Thyroid gland (tissue), 4 donors: ENCODE measurements at regions not wholly inside any gene's neighbourhood (a gene's known extent, or its start where the extent isn't known, plus 50 kb on each side); places are given as distances from the start of the nearest gene placed in this dataset.

Experiments
- DNase-seq, 2 donors: peaks; one replicate each; pipeline ENCODE4 v3.0.0-alpha.2; 2019
- H3K27ac ChIP-seq, 3 donors: fragments of 200-600 bp; sonication (generic); 1 replicate in 2 of 3; 2 replicates in 1 of 3; pipeline ENCODE4 v1.5.1; 2016 to 2019; ENCODE audit warnings: mild to moderate bottlenecking in 1 of 3, moderate library complexity in 1 of 3
- H3K27me3 ChIP-seq: fragments of 200-600 bp; sonication (generic); one replicate; pipeline ENCODE4 v1.5.1; 2019
- H3K36me3 ChIP-seq, 2 donors: fragments of 200-600 bp; sonication (generic); one replicate each; pipeline ENCODE4 v1.5.1; 2016 to 2019
- H3K4me1 ChIP-seq, 2 donors: fragments of 200-600 bp; sonication (generic); one replicate each; pipeline ENCODE4 v1.5.1; 2017 to 2019
- H3K4me3 ChIP-seq, 3 donors: fragments of 200-600 bp; sonication (generic); replicated peaks in 1 of 3; 1 replicate in 2 of 3; 2 replicates in 1 of 3; pipeline ENCODE4 v1.5.1; 2016; ENCODE audit warnings: mild to moderate bottlenecking in 1 of 3
- H3K9me3 ChIP-seq: fragments of 200-600 bp; sonication (generic); one replicate; pipeline ENCODE4 v1.5.1; 2017
- CTCF ChIP-seq, 6 experiments: fragments of 200-600 bp in 3 of 6; fragments of 450-650 bp in 3 of 6; sonication (generic) in 3 of 6; IDR thresholded peaks; one replicate each; pipeline ENCODE4 v1.5.1; 2016 to 2019; ENCODE audit warnings: antibody characterized with exemption in 6 of 6, mild to moderate bottlenecking in 2 of 6, inconsistent platforms in 1 of 6, moderate library complexity in 1 of 6
- POLR2A ChIP-seq, 2 donors: fragments of 450-650 bp; IDR thresholded peaks; one replicate each; pipeline ENCODE4 v1.6.1; 2017; ENCODE audit warnings: antibody characterized with exemption in 2 of 2, mild to moderate bottlenecking in 2 of 2, moderate library complexity in 1 of 2
- WGBS, 2 donors: methylation state at CpG; one replicate each; pipeline ENCODE4 v1.1.5; 2017; 5-methylcytosine and 5-hydroxymethylcytosine counted together
- intact Hi-C: fragments of 100-400 bp; cut with DNase I; formaldehyde crosslinking; loops from one replicate; pipeline ENCODE4 v1.15.1; 2023

DNA sequence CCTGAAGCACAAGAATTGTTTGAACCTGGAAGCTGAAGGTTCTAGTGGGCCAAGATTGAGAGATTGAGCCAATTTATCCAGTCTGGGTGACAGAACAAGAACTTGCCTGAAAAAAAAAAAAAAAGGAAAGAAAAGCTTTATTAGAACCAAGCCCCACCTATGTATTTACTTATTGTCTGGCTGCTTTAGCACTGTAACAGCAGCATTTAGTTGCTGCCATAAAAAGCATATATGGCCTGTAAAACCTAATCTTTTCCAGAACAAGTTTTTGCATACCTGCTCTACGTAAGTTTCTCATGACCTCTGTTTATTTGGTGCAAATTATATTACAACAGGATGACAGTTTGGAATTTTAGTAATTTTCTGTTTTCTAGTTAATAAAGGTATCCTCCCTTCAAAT, 1565.6 kb upstream of the LRRTM1 start:
- no peak for TF ChIP-seq POLR2A (IDR thresholded peaks at IDR 0.05)
- no peak for TF ChIP-seq CTCF (IDR thresholded peaks at IDR 0.05)
- no peaks in the 10 kb centered on the region for H3K36me3 ChIP-seq
- 95% methylated on average over 1 of the region's 1 CpG for WGBS, 2 donors
- no peaks in the 10 kb centered on the region for H3K4me1 ChIP-seq
- H3K27me3 ChIP-seq: no peaks in the 10 kb centered on the region
- no peak overlapping the region for H3K27ac ChIP-seq
- no peak for DNase-seq
- H3K4me3 ChIP-seq: no peak overlapping the region
- intact Hi-C loops: no loop called here
- no peaks in the 10 kb centered on the region for H3K9me3 ChIP-seq

GRCh38 chr2:81858998-81859397, 1554.4 kb upstream of the LRRTM1 start:
- Histone ChIP-seq H3K36me3 (no peaks in the 10 kb centered on the region), H3K9me3 (no peaks in the 10 kb centered on the region), H3K4me1 (no peaks in the 10 kb centered on the region), H3K4me3 (no peak overlapping the region), H3K27me3 (no peaks in the 10 kb centered on the region), H3K27ac (no peak overlapping the region)
- no peak for TF ChIP-seq CTCF (IDR thresholded peaks at IDR 0.05)
- TF ChIP-seq POLR2A (IDR thresholded peaks at IDR 0.05): no peak
- intact Hi-C loops: no loop called here
- 60 to 63% methylated on average over 3 of the region's 3 CpGs for WGBS, 2 donors
- no peak for DNase-seq

DNA sequence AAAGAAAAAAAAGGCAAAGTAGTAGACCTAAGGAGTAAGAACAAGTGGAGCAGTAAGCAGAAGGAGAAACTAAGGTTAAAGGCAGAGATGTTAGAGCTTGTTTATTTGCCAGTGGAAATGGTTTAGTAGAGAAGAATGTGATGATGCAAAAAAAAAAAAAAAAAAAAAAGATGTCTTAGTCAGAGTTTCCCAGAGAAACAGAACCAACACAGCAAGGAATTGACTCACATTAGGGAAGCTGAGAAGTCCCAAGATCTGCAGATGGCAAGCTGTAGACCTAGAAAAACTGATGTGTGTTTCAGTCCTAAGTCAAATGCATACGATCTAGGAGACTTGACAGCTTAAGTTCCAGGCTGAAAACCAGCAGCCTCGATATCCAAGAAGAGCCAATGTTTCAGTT, 1548.8 kb upstream of the LRRTM1 start:
- no peak for DNase-seq
- intact Hi-C loops: no loop called here
- H3K4me3 ChIP-seq: no peak overlapping the region

DNA sequence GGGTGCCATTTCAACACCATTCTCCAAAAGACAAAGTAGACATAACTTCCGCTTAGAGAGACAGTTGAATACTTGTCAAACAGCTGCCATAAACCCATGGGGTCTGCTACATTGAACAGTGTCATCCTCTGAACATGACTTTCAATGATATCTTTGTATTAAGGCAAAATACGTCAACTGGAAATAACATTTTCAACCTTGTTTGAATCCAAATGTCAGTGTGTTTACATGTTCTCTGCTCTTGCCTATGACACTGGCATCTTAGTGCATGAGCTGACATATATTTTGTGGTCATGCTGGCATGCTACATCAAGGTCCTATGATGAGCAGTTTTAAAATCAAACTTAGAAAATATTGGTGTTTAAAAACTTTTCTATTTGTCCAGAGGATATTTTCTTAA, 1548.1 kb upstream of the LRRTM1 start:
- no peak for DNase-seq
- intact Hi-C loops: no loop called here
- Histone ChIP-seq H3K9me3 (no peaks in the 10 kb centered on the region), H3K36me3 (no peaks in the 10 kb centered on the region), H3K27ac (no peak overlapping the region), H3K27me3 (no peaks in the 10 kb centered on the region), H3K4me1 (no peaks in the 10 kb centered on the region), H3K4me3 (no peak overlapping the region)
- WGBS, 2 donors: 92 to 93% methylated on average over 2 of the region's 2 CpGs
- TF ChIP-seq CTCF (IDR thresholded peaks at IDR 0.05): no peak
- no peak for TF ChIP-seq POLR2A (IDR thresholded peaks at IDR 0.05)

More for the DNA sequence above, 1548.8 kb upstream of the LRRTM1 start:
- H3K27ac ChIP-seq: no peak overlapping the region
- no peaks in the 10 kb centered on the region for H3K4me1 ChIP-seq
- H3K36me3 ChIP-seq: no peaks in the 10 kb centered on the region
- TF ChIP-seq POLR2A (IDR thresholded peaks at IDR 0.05): no peak
- TF ChIP-seq CTCF (IDR thresholded peaks at IDR 0.05): no peak
- no peaks in the 10 kb centered on the region for H3K9me3 ChIP-seq
- no peaks in the 10 kb centered on the region for H3K27me3 ChIP-seq
- 83 to 91% methylated on average over 2 of the region's 2 CpGs for WGBS, 2 donors

DNA sequence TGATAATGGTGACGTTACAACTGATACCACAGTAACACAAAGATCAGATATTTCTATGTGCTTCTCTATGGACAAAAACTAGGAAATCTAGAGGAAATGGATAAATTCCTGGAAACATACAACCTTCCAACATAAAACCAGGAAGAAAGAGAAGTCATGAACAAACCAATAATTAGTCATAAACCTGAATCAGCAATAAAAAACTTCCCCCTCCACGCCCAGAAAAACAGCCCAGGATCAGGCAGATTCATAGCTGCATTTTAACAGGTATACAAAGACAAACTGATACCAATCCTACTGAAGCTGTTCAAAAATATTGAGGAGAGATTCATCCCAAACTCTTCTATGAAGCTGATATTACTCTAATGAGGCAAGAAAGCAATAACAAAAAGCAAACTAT, 1535.2 kb upstream of the LRRTM1 start:
- intact Hi-C loops: no loop called here
- 53 to 57% methylated on average over 2 of the region's 2 CpGs for WGBS, 2 donors

More for the DNA sequence above, 1535.2 kb upstream of the LRRTM1 start:
- Histone ChIP-seq H3K4me1 (no peaks in the 10 kb centered on the region), H3K36me3 (no peaks in the 10 kb centered on the region), H3K4me3 (no peak overlapping the region), H3K27me3 (no peaks in the 10 kb centered on the region), H3K9me3 (no peaks in the 10 kb centered on the region), H3K27ac (no peak overlapping the region)
- TF ChIP-seq POLR2A (IDR thresholded peaks at IDR 0.05): no peak
- no peak for TF ChIP-seq CTCF (IDR thresholded peaks at IDR 0.05)
- no peak for DNase-seq
